Neural cell (in vitro differentiated cells): ENCODE measurements at regions not wholly inside any gene's neighbourhood (a gene's known extent, or its start where the extent isn't known, plus 50 kb on each side); places are given as distances from the start of the nearest gene placed in this dataset.

ENCODE experiments used
- H2AFZ ChIP-seq: fragments of 200-600, 300-800 bp; sonication (generic), shearing (Covaris generic); 2 replicates; pipeline ENCODE4 v1.6.0; 2014; ENCODE audit warnings: low read depth, mild to moderate bottlenecking, antibody characterized with exemption, low read length, moderate library complexity
- H3F3A ChIP-seq: fragments of 200-600 bp; shearing (Covaris generic); 2 replicates; pipeline ENCODE4 v1.6.1; 2016; ENCODE audit warnings: mild to moderate bottlenecking, moderate library complexity, mixed read lengths, antibody characterized with exemption, low read length; ENCODE audit not compliant: insufficient read depth, poor library complexity, severe bottlenecking
- H3K27ac ChIP-seq: fragments of 200-600, 300-800 bp; sonication (generic), shearing (Covaris generic); 2 replicates; pipeline ENCODE4 v1.5.1; 2014; ENCODE audit warnings: mild to moderate bottlenecking, low read length, moderate library complexity
- H3K27me3 ChIP-seq: fragments of 300-800, 200-600 bp; sonication (generic), shearing (Covaris generic); 2 replicates; pipeline ENCODE4 v1.6.0; 2014; ENCODE audit warnings: mild to moderate bottlenecking, low read depth, low read length, moderate library complexity; ENCODE audit not compliant: insufficient read depth
- H3K36me3 ChIP-seq: fragments of 300-800, 200-600 bp; sonication (generic), shearing (Covaris generic); 2 replicates; pipeline ENCODE4 v1.5.1; 2014; ENCODE audit warnings: mild to moderate bottlenecking, antibody characterized with exemption, low read length, moderate library complexity; ENCODE audit not compliant: insufficient read depth
- H3K4me2 ChIP-seq: fragments of 300-800, 200-600 bp; sonication (generic), shearing (Covaris generic); 2 replicates; pipeline ENCODE4 v1.6.0; 2014; ENCODE audit warnings: mild to moderate bottlenecking, low read length
- H3K4me3 ChIP-seq: fragments of 300-800, 200-600 bp; sonication (generic), shearing (Covaris generic); 2 replicates; pipeline ENCODE4 v1.5.1; 2014; ENCODE audit warnings: mild to moderate bottlenecking, low read length, moderate library complexity
- H3K79me2 ChIP-seq: fragments of 200-600 bp; shearing (Covaris generic); replicated peaks from 2 replicates; pipeline ENCODE4 v1.6.0; 2014; ENCODE audit warnings: mild to moderate bottlenecking, low read length, moderate library complexity; ENCODE audit not compliant: insufficient read depth
- H3K9ac ChIP-seq: fragments of 300-800, 200-600 bp; sonication (generic), shearing (Covaris generic); 2 replicates; pipeline ENCODE4 v1.6.1; 2016; ENCODE audit warnings: mild to moderate bottlenecking, low read length, mixed read lengths
- H3K9me2 ChIP-seq: fragments of 200-600 bp; shearing (Covaris generic); 2 replicates; pipeline ENCODE4 v1.6.1; 2016; ENCODE audit warnings: mild to moderate bottlenecking, low read length, mixed read lengths; ENCODE audit not compliant: insufficient read depth
- H3K9me3 ChIP-seq: fragments of 200-600, 300-800 bp; sonication (generic), shearing (Covaris generic); 2 replicates; pipeline ENCODE4 v1.6.1; 2016; ENCODE audit warnings: mild to moderate bottlenecking, mixed run types, low read length, moderate library complexity, mixed read lengths
- H4K20me1 ChIP-seq: fragments of 200-600 bp; shearing (Covaris generic); 2 replicates; pipeline ENCODE4 v1.6.1; 2016; ENCODE audit warnings: mild to moderate bottlenecking, mixed run types; ENCODE audit not compliant: insufficient read depth
- EP300 ChIP-seq: fragments of 450-650 bp; conservative IDR thresholded peaks from 2 replicates; pipeline ENCODE4 v1.6.1; 2014; ENCODE audit warnings: antibody characterized with exemption, mild to moderate bottlenecking, moderate library complexity; ENCODE audit not compliant: poor library complexity, severe bottlenecking
- EZH2 ChIP-seq: fragments of 200-600, 300-800 bp; shearing (Covaris generic), sonication (generic); IDR thresholded peaks from 2 replicates; pipeline ENCODE4 v1.6.1; 2014; ENCODE audit warnings: antibody characterized with exemption, low read length, borderline replicate concordance, mild to moderate bottlenecking; ENCODE audit not compliant: insufficient read depth, poor library complexity, severe bottlenecking
- MXI1 ChIP-seq: fragments of 450-650 bp; conservative IDR thresholded peaks from 2 replicates; pipeline ENCODE4 v1.6.1; 2014; ENCODE audit warnings: antibody characterized with exemption, mild to moderate bottlenecking; ENCODE audit not compliant: poor library complexity, severe bottlenecking
- POLR2AphosphoS5 ChIP-seq: IDR thresholded peaks from 2 replicates; pipeline ENCODE4 v1.6.1; 2012
- RAD21 ChIP-seq: fragments of 450-650 bp; conservative IDR thresholded peaks from 2 replicates; pipeline ENCODE4 v1.6.1; 2014; ENCODE audit warnings: antibody characterized with exemption, mild to moderate bottlenecking, moderate library complexity
- SMC3 ChIP-seq: fragments of 450-650 bp; conservative IDR thresholded peaks from 2 replicates; pipeline ENCODE4 v1.6.1; 2014; ENCODE audit warnings: antibody characterized with exemption, mild to moderate bottlenecking, moderate library complexity; ENCODE audit not compliant: poor library complexity
- TAF1 ChIP-seq: IDR thresholded peaks from 2 replicates; pipeline ENCODE4 v1.6.1; 2012; ENCODE audit warnings: low read depth
- TF ChIP-seq, protein P1 (sequence below): fragments of 450-650 bp; IDR thresholded peaks from 2 replicates; pipeline ENCODE4 v1.5.1; 2014; ENCODE audit warnings: antibody characterized with exemption, mild to moderate bottlenecking, moderate library complexity; ENCODE audit not compliant: poor library complexity, severe bottlenecking
- TF ChIP-seq, protein P2 (sequence below): IDR thresholded peaks from 2 replicates; pipeline ENCODE4 v1.6.1; 2012; ENCODE audit warnings: borderline replicate concordance

DNA sequence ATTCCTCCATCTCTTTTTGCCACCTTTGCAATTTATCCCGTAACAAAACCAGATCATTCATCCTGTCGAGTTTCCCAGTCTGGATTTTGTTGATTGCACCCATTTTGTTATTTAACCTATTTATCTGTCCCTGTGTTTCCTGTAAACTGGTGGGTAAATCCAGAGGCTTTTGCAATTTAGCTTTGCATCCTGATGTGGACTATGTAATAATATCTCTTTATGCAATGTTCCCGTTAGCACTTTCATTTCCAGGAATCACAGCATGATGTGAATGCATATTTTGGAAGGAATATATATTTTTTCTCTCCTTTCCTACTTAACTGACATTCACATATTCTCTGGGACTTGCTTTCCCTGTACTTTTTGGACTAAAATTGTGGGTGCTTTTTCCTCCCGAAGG is 240.3 kb upstream of the GAS1 start:
- Histone ChIP-seq H3K4me3 (no peak overlapping the region), H3K36me3 (no peaks in the 10 kb centered on the region), H3K9me2 (no peaks in the 10 kb centered on the region), H3K9ac (no peak overlapping the region), H3F3A (no peaks in the 10 kb centered on the region), H4K20me1 (no peaks in the 10 kb centered on the region), H2AFZ (no peak overlapping the region), H3K4me2 (no peak overlapping the region), H3K27me3 (no peaks in the 10 kb centered on the region), H3K79me2 (no peaks in the 10 kb centered on the region), H3K9me3 (no peaks in the 10 kb centered on the region), H3K27ac (no peak overlapping the region)
- TF ChIP-seq TAF1 (no peak), MXI1 (no peak), SMC3 (no peak), RAD21 (no peak), EZH2 (no peak), EP300 (no peak), POLR2AphosphoS5 (no peak)
- TF ChIP-seq, protein P1, sequence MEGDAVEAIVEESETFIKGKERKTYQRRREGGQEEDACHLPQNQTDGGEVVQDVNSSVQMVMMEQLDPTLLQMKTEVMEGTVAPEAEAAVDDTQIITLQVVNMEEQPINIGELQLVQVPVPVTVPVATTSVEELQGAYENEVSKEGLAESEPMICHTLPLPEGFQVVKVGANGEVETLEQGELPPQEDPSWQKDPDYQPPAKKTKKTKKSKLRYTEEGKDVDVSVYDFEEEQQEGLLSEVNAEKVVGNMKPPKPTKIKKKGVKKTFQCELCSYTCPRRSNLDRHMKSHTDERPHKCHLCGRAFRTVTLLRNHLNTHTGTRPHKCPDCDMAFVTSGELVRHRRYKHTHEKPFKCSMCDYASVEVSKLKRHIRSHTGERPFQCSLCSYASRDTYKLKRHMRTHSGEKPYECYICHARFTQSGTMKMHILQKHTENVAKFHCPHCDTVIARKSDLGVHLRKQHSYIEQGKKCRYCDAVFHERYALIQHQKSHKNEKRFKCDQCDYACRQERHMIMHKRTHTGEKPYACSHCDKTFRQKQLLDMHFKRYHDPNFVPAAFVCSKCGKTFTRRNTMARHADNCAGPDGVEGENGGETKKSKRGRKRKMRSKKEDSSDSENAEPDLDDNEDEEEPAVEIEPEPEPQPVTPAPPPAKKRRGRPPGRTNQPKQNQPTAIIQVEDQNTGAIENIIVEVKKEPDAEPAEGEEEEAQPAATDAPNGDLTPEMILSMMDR: no peak
- TF ChIP-seq, protein P2, sequence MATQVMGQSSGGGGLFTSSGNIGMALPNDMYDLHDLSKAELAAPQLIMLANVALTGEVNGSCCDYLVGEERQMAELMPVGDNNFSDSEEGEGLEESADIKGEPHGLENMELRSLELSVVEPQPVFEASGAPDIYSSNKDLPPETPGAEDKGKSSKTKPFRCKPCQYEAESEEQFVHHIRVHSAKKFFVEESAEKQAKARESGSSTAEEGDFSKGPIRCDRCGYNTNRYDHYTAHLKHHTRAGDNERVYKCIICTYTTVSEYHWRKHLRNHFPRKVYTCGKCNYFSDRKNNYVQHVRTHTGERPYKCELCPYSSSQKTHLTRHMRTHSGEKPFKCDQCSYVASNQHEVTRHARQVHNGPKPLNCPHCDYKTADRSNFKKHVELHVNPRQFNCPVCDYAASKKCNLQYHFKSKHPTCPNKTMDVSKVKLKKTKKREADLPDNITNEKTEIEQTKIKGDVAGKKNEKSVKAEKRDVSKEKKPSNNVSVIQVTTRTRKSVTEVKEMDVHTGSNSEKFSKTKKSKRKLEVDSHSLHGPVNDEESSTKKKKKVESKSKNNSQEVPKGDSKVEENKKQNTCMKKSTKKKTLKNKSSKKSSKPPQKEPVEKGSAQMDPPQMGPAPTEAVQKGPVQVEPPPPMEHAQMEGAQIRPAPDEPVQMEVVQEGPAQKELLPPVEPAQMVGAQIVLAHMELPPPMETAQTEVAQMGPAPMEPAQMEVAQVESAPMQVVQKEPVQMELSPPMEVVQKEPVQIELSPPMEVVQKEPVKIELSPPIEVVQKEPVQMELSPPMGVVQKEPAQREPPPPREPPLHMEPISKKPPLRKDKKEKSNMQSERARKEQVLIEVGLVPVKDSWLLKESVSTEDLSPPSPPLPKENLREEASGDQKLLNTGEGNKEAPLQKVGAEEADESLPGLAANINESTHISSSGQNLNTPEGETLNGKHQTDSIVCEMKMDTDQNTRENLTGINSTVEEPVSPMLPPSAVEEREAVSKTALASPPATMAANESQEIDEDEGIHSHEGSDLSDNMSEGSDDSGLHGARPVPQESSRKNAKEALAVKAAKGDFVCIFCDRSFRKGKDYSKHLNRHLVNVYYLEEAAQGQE: no peak

DNA sequence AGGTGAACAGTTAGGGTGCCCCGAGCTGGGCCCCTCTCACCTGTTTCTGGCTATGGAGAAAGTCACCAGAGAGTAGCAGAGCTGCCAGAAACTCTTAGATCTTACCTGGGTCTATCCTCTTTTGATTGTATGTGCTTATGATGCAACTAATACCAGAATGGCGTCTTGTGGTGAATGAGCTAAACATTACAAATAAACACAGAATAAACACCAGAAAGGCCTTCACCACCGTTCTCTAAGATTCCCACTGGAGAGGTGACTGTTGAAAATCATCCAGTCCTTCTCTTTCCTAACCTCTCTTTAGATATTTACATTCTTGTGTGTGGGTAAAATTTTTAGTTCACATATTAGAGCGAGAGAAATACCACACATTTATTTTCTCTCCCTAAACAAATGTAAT is 241.7 kb upstream of the GAS1 start:
- Histone ChIP-seq H3K36me3 (no peaks in the 10 kb centered on the region), H3K4me3 (no peak overlapping the region), H3K27me3 (no peaks in the 10 kb centered on the region), H3K9me3 (no peaks in the 10 kb centered on the region), H2AFZ (no peak overlapping the region), H3K79me2 (no peaks in the 10 kb centered on the region), H3F3A (no peaks in the 10 kb centered on the region), H3K9ac (no peak overlapping the region), H3K4me2 (no peak overlapping the region), H3K9me2 (no peaks in the 10 kb centered on the region), H3K27ac (no peak overlapping the region), H4K20me1 (no peaks in the 10 kb centered on the region)
- TF ChIP-seq RAD21 (no peak), TAF1 (no peak), MXI1 (no peak), EZH2 (no peak), POLR2AphosphoS5 (no peak)
- TF ChIP-seq, protein P2: no peak
